SH-SY5Y (cell line): ENCODE measurements at regions not wholly inside any gene's neighbourhood (a gene's known extent, or its start where the extent isn't known, plus 50 kb on each side); places are given as distances from the start of the nearest gene placed in this dataset.

ENCODE experiments used
- GATA2 ChIP-seq: IDR thresholded peaks from 2 replicates; pipeline ENCODE4 v1.6.1; 2011; ENCODE audit warnings: mild to moderate bottlenecking, low read depth, low read length
- GATA3 ChIP-seq: IDR thresholded peaks from 2 replicates; pipeline ENCODE4 v1.6.1; 2011; ENCODE audit warnings: low read depth, mild to moderate bottlenecking, low read length, moderate library complexity

DNA sequence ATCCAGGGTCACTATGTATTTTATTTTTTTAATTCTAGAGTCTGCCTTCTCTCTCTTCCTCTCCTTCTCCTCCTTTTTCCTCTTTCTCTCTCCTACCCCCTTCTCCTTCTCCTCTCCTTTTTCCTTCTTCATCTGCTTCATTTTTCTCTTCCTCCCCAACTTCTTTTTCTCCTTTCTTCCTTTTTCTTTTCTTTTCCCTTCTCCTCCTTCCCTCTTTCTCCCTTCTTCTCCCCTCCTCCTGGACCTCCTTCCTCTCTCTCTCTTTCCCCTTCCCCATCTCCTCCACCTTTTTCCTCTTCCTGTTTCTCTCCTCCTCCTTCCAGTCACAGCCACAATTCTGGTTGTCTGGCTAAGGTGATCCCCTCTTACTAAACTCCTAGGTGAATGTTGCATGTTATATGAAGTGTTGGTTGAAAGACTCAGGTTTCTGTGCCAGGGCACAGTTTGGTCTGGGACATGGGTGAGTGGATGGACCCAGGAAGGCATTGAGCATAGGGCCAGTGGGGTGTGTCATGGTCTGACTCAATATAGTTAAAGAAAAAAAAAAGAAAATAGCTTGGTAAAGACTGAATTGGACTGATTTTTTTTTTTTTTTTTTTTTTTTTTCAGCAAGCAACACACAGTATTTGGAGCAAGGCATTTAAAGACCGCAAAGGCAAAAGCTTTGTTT, 266.9 kb downstream of the TGFB2 start:
- TF ChIP-seq GATA2 (no peak), GATA3 (no peak)
